ENCODE measurements at regions not wholly inside any gene's neighbourhood (a gene's known extent, or its start where the extent isn't known, plus 50 kb on each side); places are given as distances from the start of the nearest gene placed in this dataset.

DNA sequence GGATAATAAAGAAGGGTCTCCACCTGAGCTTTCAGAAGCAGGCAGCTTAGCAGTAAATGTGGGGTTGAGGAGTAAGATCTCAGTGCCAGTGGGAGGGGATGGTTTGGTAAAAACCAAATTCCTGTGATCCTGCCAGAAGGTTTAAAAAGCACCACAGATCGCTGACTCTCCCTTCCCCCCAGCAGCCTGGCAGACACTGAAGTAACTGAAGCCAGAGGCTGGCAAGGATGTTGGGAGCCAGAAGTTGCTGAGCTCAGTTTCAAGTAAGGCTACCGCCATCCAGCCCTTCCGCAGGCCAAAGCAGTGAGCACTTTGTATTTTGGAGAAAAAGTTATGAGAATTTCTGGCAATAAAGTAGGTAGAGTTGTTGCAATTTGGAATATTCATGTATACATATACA is 246.4 kb downstream of the ZNF621 start:
- Histone ChIP-seq H2AFZ (ENCODE audit: insufficient read depth, low read length, poor library complexity) (no peak overlapping the region), H3K79me2 (ENCODE audit: control insufficient read depth, insufficient read depth, low read length, poor library complexity) (no peaks in the 10 kb centered on the region), H4K12ac (ENCODE audit: low read depth, low read length) (no peak overlapping the region), H3K27me3 (ENCODE audit: insufficient read depth, low read length) (no peaks in the 10 kb centered on the region), H3K18ac (ENCODE audit: low read length) (no peak overlapping the region), H3K79me1 (ENCODE audit: low read length) (no peaks in the 10 kb centered on the region), H2BK5ac (ENCODE audit: low read depth, low read length, poor library complexity) (no peak overlapping the region), H3K14ac (ENCODE audit: low read length) (no peak overlapping the region), H2BK12ac (ENCODE audit: low read length) (no peak overlapping the region), H3K4me1 (ENCODE audit: control insufficient read depth in 1 of 2, insufficient read depth in 2 of 2, low read length in 2 of 2) (no peaks in the 10 kb centered on the region), H3K4me3 (ENCODE audit: low read depth, low read length) (no peak overlapping the region), H2AK5ac (ENCODE audit: low read length) (no peak overlapping the region), H3K36me3 (ENCODE audit: control insufficient read depth in 1 of 2, insufficient read depth in 2 of 2, low read length in 2 of 2) (no peaks in the 10 kb centered on the region), H2BK120ac (ENCODE audit: insufficient read depth, low read length, poor library complexity) (no peak overlapping the region), H4K8ac (ENCODE audit: low read depth, low read length) (no peak overlapping the region), H4K91ac (ENCODE audit: low read depth, low read length) (no peak overlapping the region), H3K23ac (ENCODE audit: low read length) (no peak overlapping the region), H3K4me2 (ENCODE audit: low read length) (no peak overlapping the region), H3K9ac (ENCODE audit: low read length) (no peak overlapping the region), H3K9me3 (ENCODE audit: insufficient read depth, low read depth, low read length) (no peaks in the 10 kb centered on the region), H3K4ac (ENCODE audit: low read depth, low read length) (no peak overlapping the region), H3K27ac (ENCODE audit: low read depth, low read length) (no peak overlapping the region)
- WGBS (ENCODE audit: extremely low coverage, insufficient coverage, insufficient read length) = no CpG with 5 or more reads among the region's 3 CpGs
- no peak for DNase-seq

DNA sequence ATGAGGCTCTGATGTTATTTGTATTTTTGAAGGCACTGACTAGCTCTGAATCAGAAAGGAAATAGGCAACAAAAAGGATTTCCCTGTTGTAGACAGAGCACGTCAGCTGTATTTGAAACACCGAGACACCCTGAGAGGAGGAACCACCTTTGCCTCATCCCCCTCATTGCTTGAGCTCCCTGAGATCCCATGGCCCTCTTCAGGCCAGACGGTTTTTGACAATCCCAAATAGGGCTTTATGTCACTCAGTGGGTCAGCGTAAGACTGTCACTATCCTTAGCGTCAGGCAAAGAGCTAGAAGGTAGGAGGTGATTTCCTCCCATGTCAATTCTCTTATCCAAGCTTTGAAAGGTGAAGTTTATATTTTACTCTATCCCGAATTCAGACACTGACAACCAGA is 254.3 kb downstream of the ZNF621 start:
- Histone ChIP-seq H2BK120ac (ENCODE audit: insufficient read depth, low read length, poor library complexity) (no peak overlapping the region), H3K14ac (ENCODE audit: low read length) (no peak overlapping the region), H4K12ac (ENCODE audit: low read depth, low read length) (no peak overlapping the region), H3K4me1 (ENCODE audit: control insufficient read depth in 1 of 2, insufficient read depth in 2 of 2, low read length in 2 of 2) (peaks cover 10 to 12% of the 10 kb centered on the region in 2 experiments), H2AK5ac (ENCODE audit: low read length) (no peak overlapping the region), H2BK5ac (ENCODE audit: low read depth, low read length, poor library complexity) (no peak overlapping the region), H3K23ac (ENCODE audit: low read length) (no peak overlapping the region), H3K4me2 (ENCODE audit: low read length) (no peak overlapping the region), H3K27ac (ENCODE audit: low read depth, low read length) (no peak overlapping the region), H4K8ac (ENCODE audit: low read depth, low read length) (no peak overlapping the region), H3K4me3 (ENCODE audit: low read depth, low read length) (no peak overlapping the region), H3K4ac (ENCODE audit: low read depth, low read length) (no peak overlapping the region), H3K27me3 (ENCODE audit: insufficient read depth, low read length) (no peaks in the 10 kb centered on the region), H2BK12ac (ENCODE audit: low read length) (no peak overlapping the region), H3K18ac (ENCODE audit: low read length) (no peak overlapping the region), H3K79me2 (ENCODE audit: control insufficient read depth, insufficient read depth, low read length, poor library complexity) (no peaks in the 10 kb centered on the region), H3K9me3 (ENCODE audit: insufficient read depth, low read depth, low read length) (no peaks in the 10 kb centered on the region), H4K91ac (ENCODE audit: low read depth, low read length) (no peak overlapping the region), H3K36me3 (ENCODE audit: control insufficient read depth in 1 of 2, insufficient read depth in 2 of 2, low read length in 2 of 2) (no peaks in the 10 kb centered on the region), H3K9ac (ENCODE audit: low read length) (no peak overlapping the region), H3K79me1 (ENCODE audit: low read length) (peaks cover 8% of the 10 kb centered on the region), H2AFZ (ENCODE audit: insufficient read depth, low read length, poor library complexity) (no peak overlapping the region)
- no peak for DNase-seq
- WGBS (ENCODE audit: extremely low coverage, insufficient coverage, insufficient read length) = no CpG with 5 or more reads among the region's 6 CpGs

DNA sequence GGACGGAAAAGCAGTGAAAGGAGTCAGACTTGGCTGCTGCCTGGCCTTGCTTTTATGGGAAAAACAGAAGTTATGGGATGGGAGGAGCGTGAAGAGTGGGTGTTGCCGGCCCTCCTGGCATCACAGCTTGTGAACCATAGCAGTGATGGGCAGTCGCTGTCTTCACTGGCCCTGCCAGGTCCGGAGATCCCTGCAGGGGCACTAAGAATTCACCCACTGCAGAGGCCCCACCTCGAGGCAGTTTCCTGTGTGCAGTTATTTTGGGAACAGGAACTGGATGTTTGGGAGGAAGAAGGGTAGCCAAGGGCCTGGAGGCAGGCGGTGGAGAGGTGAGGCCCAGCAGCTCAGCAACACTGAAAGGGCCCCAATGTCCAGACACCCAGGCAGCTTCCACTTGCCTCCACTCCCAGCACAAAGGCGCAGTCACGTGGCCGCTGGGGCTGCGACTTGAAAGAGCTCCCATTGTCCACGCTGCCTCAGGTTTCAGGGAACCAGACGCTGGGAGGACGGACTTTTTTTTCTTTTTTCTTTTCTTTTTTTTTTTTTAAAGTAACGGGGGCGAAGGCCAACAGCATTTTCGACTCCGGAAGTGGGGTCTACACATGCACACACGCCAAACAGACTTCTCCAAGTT is 255.6 kb downstream of the ZNF621 start:
- Histone ChIP-seq H3K27ac (ENCODE audit: low read depth, low read length) (peak overlapping the region; percentile 35), H3K79me2 (ENCODE audit: control insufficient read depth, insufficient read depth, low read length, poor library complexity) (no peaks in the 10 kb centered on the region), H3K4me3 (ENCODE audit: low read depth, low read length) (no peak overlapping the region), H3K4me2 (ENCODE audit: low read length) (no peak overlapping the region), H2BK12ac (ENCODE audit: low read length) (no peak overlapping the region), H3K27me3 (ENCODE audit: insufficient read depth, low read length) (no peaks in the 10 kb centered on the region), H2BK5ac (ENCODE audit: low read depth, low read length, poor library complexity) (no peak overlapping the region), H3K4me1 (ENCODE audit: control insufficient read depth in 1 of 2, insufficient read depth in 2 of 2, low read length in 2 of 2) (peaks cover 10 to 12% of the 10 kb centered on the region in 2 experiments), H2AFZ (ENCODE audit: insufficient read depth, low read length, poor library complexity) (peak overlapping the region; percentile 61), H3K9me3 (ENCODE audit: insufficient read depth, low read depth, low read length) (no peaks in the 10 kb centered on the region), H4K12ac (ENCODE audit: low read depth, low read length) (no peak overlapping the region), H3K9ac (ENCODE audit: low read length) (no peak overlapping the region), H3K36me3 (ENCODE audit: control insufficient read depth in 1 of 2, insufficient read depth in 2 of 2, low read length in 2 of 2) (no peaks in the 10 kb centered on the region), H4K91ac (ENCODE audit: low read depth, low read length) (peak overlapping the region; percentile 0), H3K4ac (ENCODE audit: low read depth, low read length) (no peak overlapping the region), H3K18ac (ENCODE audit: low read length) (no peak overlapping the region), H4K8ac (ENCODE audit: low read depth, low read length) (peak overlapping the region; percentile 10), H2BK120ac (ENCODE audit: insufficient read depth, low read length, poor library complexity) (no peak overlapping the region), H3K14ac (ENCODE audit: low read length) (no peak overlapping the region), H2AK5ac (ENCODE audit: low read length) (no peak overlapping the region), H3K23ac (ENCODE audit: low read length) (no peak overlapping the region), H3K79me1 (ENCODE audit: low read length) (peaks cover 8% of the 10 kb centered on the region)
- peak in 1 of 2 donors; percentile 45 for DNase-seq
- no CpG with 5 or more reads among the region's 19 CpGs for WGBS (ENCODE audit: extremely low coverage, insufficient coverage, insufficient read length)

DNA sequence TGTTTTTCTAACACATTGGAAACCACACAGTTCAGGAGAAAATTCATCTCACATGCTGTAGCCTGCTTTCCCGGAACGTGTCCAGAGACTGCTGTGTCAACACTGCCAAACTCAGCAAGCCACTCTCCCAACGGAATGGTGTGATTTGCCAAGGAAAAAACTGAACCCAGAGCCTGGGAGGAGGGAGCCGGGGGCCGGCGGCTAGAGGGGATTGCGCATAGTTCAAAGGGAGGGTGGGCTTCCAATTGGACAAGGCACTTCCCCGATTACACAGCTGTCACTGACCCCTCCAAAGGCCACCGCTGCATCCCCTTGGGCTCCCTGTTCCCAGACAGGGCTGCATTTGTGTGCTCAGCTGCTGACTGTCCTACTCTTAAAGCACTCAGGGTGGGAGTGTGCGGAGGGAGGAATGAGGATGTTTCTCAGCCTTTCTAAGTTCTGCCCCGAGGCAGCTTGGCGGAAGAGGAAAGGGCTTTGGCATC is 256.2 kb downstream of the ZNF621 start:
- Histone ChIP-seq H3K27me3 (ENCODE audit: insufficient read depth, low read length) (no peaks in the 10 kb centered on the region), H3K36me3 (ENCODE audit: control insufficient read depth in 1 of 2, insufficient read depth in 2 of 2, low read length in 2 of 2) (no peaks in the 10 kb centered on the region), H3K9me3 (ENCODE audit: insufficient read depth, low read depth, low read length) (no peaks in the 10 kb centered on the region), H3K18ac (ENCODE audit: low read length) (peak overlapping the region; percentile 38), H3K4ac (ENCODE audit: low read depth, low read length) (no peak overlapping the region), H4K8ac (ENCODE audit: low read depth, low read length) (peak overlapping the region; percentile 46), H2BK5ac (ENCODE audit: low read depth, low read length, poor library complexity) (peak overlapping the region; percentile 26), H2AK5ac (ENCODE audit: low read length) (no peak overlapping the region), H2BK120ac (ENCODE audit: insufficient read depth, low read length, poor library complexity) (no peak overlapping the region), H3K4me3 (ENCODE audit: low read depth, low read length) (no peak overlapping the region), H3K79me1 (ENCODE audit: low read length) (peaks cover 8% of the 10 kb centered on the region), H3K79me2 (ENCODE audit: control insufficient read depth, insufficient read depth, low read length, poor library complexity) (no peaks in the 10 kb centered on the region), H3K4me1 (ENCODE audit: control insufficient read depth in 1 of 2, insufficient read depth in 2 of 2, low read length in 2 of 2) (peaks cover 10 to 12% of the 10 kb centered on the region in 2 experiments), H4K12ac (ENCODE audit: low read depth, low read length) (no peak overlapping the region), H4K91ac (ENCODE audit: low read depth, low read length) (peak overlapping the region; percentile 50), H3K9ac (ENCODE audit: low read length) (no peak overlapping the region), H3K27ac (ENCODE audit: low read depth, low read length) (peak overlapping the region; percentile 35), H2BK12ac (ENCODE audit: low read length) (peak overlapping the region; percentile 10), H3K14ac (ENCODE audit: low read length) (peak overlapping the region; percentile 22), H3K4me2 (ENCODE audit: low read length) (no peak overlapping the region), H2AFZ (ENCODE audit: insufficient read depth, low read length, poor library complexity) (peak overlapping the region; percentile 56), H3K23ac (ENCODE audit: low read length) (no peak overlapping the region)
- peak in 1 of 2 donors; percentile 17 for DNase-seq
- no CpG with 5 or more reads among the region's 12 CpGs for WGBS (ENCODE audit: extremely low coverage, insufficient coverage, insufficient read length)

All from trophoblast cell (in vitro differentiated cells and primary cell).